ENCODE measurements at regions not wholly inside any gene's neighbourhood (a gene's known extent, or its start where the extent isn't known, plus 50 kb on each side); places are given as distances from the start of the nearest gene placed in this dataset.

DNA sequence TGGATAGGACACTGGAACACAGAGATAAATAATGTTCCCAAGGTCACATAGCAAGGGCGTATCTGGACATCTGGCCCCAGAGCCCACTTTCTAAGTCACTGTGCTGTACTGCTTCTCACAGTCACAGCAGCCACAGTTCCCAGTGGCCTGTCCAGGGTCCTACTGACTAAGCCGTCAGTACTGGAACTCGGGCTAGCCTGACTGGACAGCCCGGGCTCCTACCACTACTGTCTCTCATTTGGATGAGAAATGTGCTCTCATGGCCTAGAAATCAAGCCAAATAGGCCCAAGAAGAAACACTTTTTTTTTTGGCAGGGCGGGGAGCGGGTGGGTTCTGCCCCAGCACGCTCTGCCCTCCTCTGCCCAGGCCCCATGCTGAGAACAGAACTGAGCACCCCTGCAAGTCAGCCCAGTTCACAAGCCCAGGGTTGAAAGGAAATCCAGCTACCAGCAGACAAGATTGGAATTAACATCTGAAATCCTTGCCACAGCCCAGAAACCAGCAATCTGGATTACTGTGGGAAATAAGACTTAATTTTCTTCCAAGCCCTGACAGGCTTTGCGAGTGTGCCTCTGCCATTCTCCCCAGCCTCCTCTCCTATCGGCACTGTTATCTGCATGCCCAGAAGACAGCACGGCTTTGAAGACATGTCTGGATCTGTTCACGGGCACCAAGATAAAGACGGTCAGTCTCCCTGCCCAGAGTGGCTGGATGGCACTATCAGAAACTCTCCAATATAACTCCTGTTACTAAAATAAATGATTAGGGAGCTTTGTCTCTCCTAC is 182.9 kb upstream of the NCAM1 start:
- H4K91ac ChIP-seq (replicated peaks; ENCODE audit: insufficient read length, low read length), result no peak overlapping the region
- H3K79me2 ChIP-seq (ENCODE audit: control insufficient read depth in 1 of 2, insufficient read depth in 2 of 2, low read length in 2 of 2), result no peaks in the 10 kb centered on the region
- H3K23me2 ChIP-seq (ENCODE audit: low read depth, low read length), result no peaks in the 10 kb centered on the region
- no peak overlapping the region for H3K4me3 ChIP-seq (ENCODE audit: extremely low read depth in 1 of 4, insufficient read depth in 2 of 4, low read depth in 3 of 4, low read length in 4 of 4)
- no peaks in the 10 kb centered on the region for H3K36me3 ChIP-seq (ENCODE audit: control insufficient read depth in 2 of 4, insufficient read depth in 4 of 4, low read length in 3 of 4)
- POLR2A ChIA-PET (ENCODE audit: partially characterized antibody), result no interaction called here
- no peak for DNase-seq (ENCODE audit: low read depth in 1 of 2, low spot score in 2 of 2)
- H4K5ac ChIP-seq (ENCODE audit: insufficient read length, low read depth, low read length), result no peak overlapping the region
- peaks cover 0 to 7% (median 2%) of the 10 kb centered on the region in 4 experiments; a peak in 2 of 7 replicates for H3K4me1 ChIP-seq (replicated peaks in 1 of 4; ENCODE audit: control insufficient read depth in 3 of 4, insufficient read depth in 4 of 4, low read length in 3 of 4)
- no peak overlapping the region for H4K8ac ChIP-seq (ENCODE audit: extremely low read depth, insufficient read depth, low read length)
- H3K23ac ChIP-seq (ENCODE audit: insufficient read length), result no peak overlapping the region
- no peak overlapping the region for H2BK120ac ChIP-seq (replicated peaks; ENCODE audit: low read depth, low read length)
- no peak overlapping the region for H2AK5ac ChIP-seq (ENCODE audit: low read depth, low read length)
- no peaks in the 10 kb centered on the region for H3K27me3 ChIP-seq (replicated peaks in 1 of 4; ENCODE audit: control insufficient read depth in 3 of 4, extremely low read depth in 1 of 4, insufficient read depth in 3 of 4, low read length in 3 of 4)
- H3K4ac ChIP-seq (replicated peaks; ENCODE audit: insufficient read length, low read depth, low read length), result no peak overlapping the region
- H2AFZ ChIP-seq (ENCODE audit: low read length), result no peak overlapping the region
- FAIRE-seq, result no peak
- no peak overlapping the region for H2BK5ac ChIP-seq (ENCODE audit: low read depth, low read length)
- H2BK12ac ChIP-seq (ENCODE audit: low read depth, low read length), result no peak overlapping the region; the same call in 1 of the 2 replicates
- no peak overlapping the region for H2BK20ac ChIP-seq (ENCODE audit: low read length)
- H3K9me3 ChIP-seq (ENCODE audit: insufficient read depth in 2 of 2, low read depth in 1 of 2, low read length in 1 of 2), result no peaks in the 10 kb centered on the region
- H3K27ac ChIP-seq (ENCODE audit: low read depth, low read length), result no peak overlapping the region
- CTCF ChIA-PET (ENCODE audit: partially characterized antibody), result interaction anchor here (1.6 kb wide), 1 partner anchor 12 kb away, joined by 6 read pairs; no protein-coding TSS in a partner anchor
- H3K9ac ChIP-seq (replicated peaks in 1 of 4; ENCODE audit: extremely low read depth in 1 of 4, low read depth in 3 of 4, low read length in 3 of 4), result no peak overlapping the region
- 94% methylated on average over 12 of the region's 12 CpGs; no CpG with 5 or more reads in 1 of the 2 experiments for WGBS, 2 experiments (ENCODE audit: extremely low coverage in 1 of 2, insufficient coverage in 1 of 2, insufficient read length in 1 of 2, insufficient replicate concordance in 2 of 2, low coverage in 1 of 2, low lambda C conversion rate in 2 of 2, missing lambda C conversion rate in 1 of 2)
- H4K20me1 ChIP-seq (replicated peaks in 1 of 2; ENCODE audit: control insufficient read depth in 1 of 2, insufficient read depth in 2 of 2, low read length in 2 of 2), result no peaks in the 10 kb centered on the region
- no peak for TF ChIP-seq KDM5A (IDR thresholded peaks at IDR 0.05; ENCODE audit: low read length)
- no peak for TF ChIP-seq BCL11A (IDR thresholded peaks at IDR 0.05; ENCODE audit: low read depth in 2 of 2, low read length in 2 of 2)
- no peak for TF ChIP-seq CHD1 (IDR thresholded peaks at IDR 0.05; ENCODE audit: low read depth, low read length)
- TF ChIP-seq HDAC6 (IDR thresholded peaks at IDR 0.05; ENCODE audit: low read depth, low read length), result no peak
- TF ChIP-seq, protein P1, sequence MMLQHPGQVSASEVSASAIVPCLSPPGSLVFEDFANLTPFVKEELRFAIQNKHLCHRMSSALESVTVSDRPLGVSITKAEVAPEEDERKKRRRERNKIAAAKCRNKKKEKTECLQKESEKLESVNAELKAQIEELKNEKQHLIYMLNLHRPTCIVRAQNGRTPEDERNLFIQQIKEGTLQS (IDR thresholded peaks at IDR 0.05; ENCODE audit: insufficient read depth, low read depth, low read length), result no peak
- no peak for TF ChIP-seq BRCA1 (IDR thresholded peaks at IDR 0.05; ENCODE audit: low read depth, low read length)
- TF ChIP-seq CTBP2 (IDR thresholded peaks at IDR 0.05; ENCODE audit: borderline replicate concordance, insufficient read depth, insufficient read length, low read length), result no peak
- no peak for TF ChIP-seq RXRA (IDR thresholded peaks at IDR 0.05; ENCODE audit: insufficient read depth, low read depth, low read length)
- no peak for TF ChIP-seq PHF8 (conservative IDR thresholded peaks at IDR 0.05; ENCODE audit: low read depth, low read length)
- TF ChIP-seq SIX5 (IDR thresholded peaks at IDR 0.05; ENCODE audit: low read depth, low read length), result no peak
- TF ChIP-seq SIN3A (conservative IDR thresholded peaks at IDR 0.05 in 1 of 2, IDR thresholded peaks at IDR 0.05 in 1 of 2; ENCODE audit: low read depth in 1 of 2, low read length in 2 of 2), result no peak
- no peak overlapping the region; the same call in 1 of the 2 replicates for H3K18ac ChIP-seq (ENCODE audit: extremely low read depth, low read length)
- no peak overlapping the region for H3K4me2 ChIP-seq (ENCODE audit: insufficient read depth in 1 of 2, low read depth in 2 of 2, low read length in 2 of 2)
- H2BK15ac ChIP-seq (ENCODE audit: low read length), result no peak overlapping the region; the same call in 1 of the 2 replicates
- no peak overlapping the region for H3K14ac ChIP-seq (ENCODE audit: insufficient read length)
- no peak overlapping the region for H3K56ac ChIP-seq (replicated peaks; ENCODE audit: insufficient read length, low read depth, low read length)
- no peaks in the 10 kb centered on the region for H3K79me1 ChIP-seq (ENCODE audit: low read depth, low read length)

Data from H1 (cell line).